ENCODE measurements at regions not wholly inside any gene's neighbourhood (a gene's known extent, or its start where the extent isn't known, plus 50 kb on each side); places are given as distances from the start of the nearest gene placed in this dataset.

DNA sequence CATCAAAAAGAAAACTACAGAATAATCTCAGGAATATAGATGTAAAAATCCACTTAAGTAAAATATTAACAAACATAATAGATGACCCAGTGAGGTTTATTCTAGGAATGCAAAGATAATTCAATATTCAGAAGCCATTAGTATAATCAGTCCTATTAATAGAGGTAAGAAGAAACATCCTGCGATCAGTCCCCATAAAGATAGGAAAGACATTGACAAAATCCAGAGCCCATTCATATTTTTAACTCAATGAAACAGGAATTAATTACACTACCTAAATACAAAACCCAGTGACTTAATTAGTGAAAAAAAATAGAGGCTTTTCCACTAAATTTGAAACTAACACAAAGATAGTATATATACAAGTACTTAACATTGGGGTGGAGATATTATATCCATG, 321.4 kb upstream of the INTU start:
- Histone ChIP-seq H3K4me1 (ENCODE audit: control insufficient read depth in 2 of 2, insufficient read depth in 2 of 2, low read length in 2 of 2) (no peaks in the 10 kb centered on the region), H3K9me3 (ENCODE audit: control extremely low read depth in 1 of 3, control insufficient read depth in 2 of 3, insufficient read depth in 1 of 3, low read length in 2 of 3) (peaks cover 0 to 6% (median 1%) of the 10 kb centered on the region in 3 donors), H3K36me3 (replicated peaks in 1 of 2; ENCODE audit: control extremely low read depth in 1 of 2, control insufficient read depth in 1 of 2, extremely low read depth in 1 of 2, insufficient read depth in 2 of 2, low read length in 1 of 2) (no peaks in the 10 kb centered on the region), H3K4me3 (ENCODE audit: control extremely low read depth in 1 of 5, extremely low read depth in 1 of 5, insufficient read depth in 1 of 5, low read depth in 2 of 5, low read length in 4 of 5) (no peak overlapping the region), H2AFZ (ENCODE audit: insufficient read depth, low read depth, low read length, poor library complexity, severe bottlenecking) (no peak overlapping the region), H4K20me1 (ENCODE audit: control insufficient read depth, insufficient read depth, low read length, poor library complexity, severe bottlenecking) (no peaks in the 10 kb centered on the region), H3K9ac (ENCODE audit: low read length) (no peak overlapping the region), H3K27ac (ENCODE audit: low read length in 2 of 2) (no peak overlapping the region), H3K4me2 (replicated peaks; ENCODE audit: low read depth, low read length, poor library complexity, severe bottlenecking) (no peak overlapping the region), H3K79me2 (ENCODE audit: control insufficient read depth, insufficient read depth, low read length) (no peaks in the 10 kb centered on the region), H3K27me3 (replicated peaks in 1 of 4; ENCODE audit: control extremely low read depth in 1 of 4, control insufficient read depth in 3 of 4, insufficient read depth in 4 of 4, low read length in 3 of 4) (no peaks in the 10 kb centered on the region)
- no CpG with 5 or more reads among the region's 1 CpG for WGBS (ENCODE audit: insufficient coverage)
- Mint-ChIP-seq H3K9me3 (ENCODE audit: insufficient read depth) (peaks cover 14% of the 10 kb centered on the region), H3K4me1 (no peaks in the 10 kb centered on the region), H3K4me3 (no peak overlapping the region), H3K27ac (no peak overlapping the region), H3K27me3 (no peaks in the 10 kb centered on the region)
- ChIA-PET CTCF (no interaction called here), POLR2A (no interaction called here)
- no peak for TF ChIP-seq EZH2 (IDR thresholded peaks at IDR 0.05; ENCODE audit: borderline replicate concordance, insufficient read depth, low read depth, low read length, poor library complexity, severe bottlenecking)
- TF ChIP-seq, protein P1, sequence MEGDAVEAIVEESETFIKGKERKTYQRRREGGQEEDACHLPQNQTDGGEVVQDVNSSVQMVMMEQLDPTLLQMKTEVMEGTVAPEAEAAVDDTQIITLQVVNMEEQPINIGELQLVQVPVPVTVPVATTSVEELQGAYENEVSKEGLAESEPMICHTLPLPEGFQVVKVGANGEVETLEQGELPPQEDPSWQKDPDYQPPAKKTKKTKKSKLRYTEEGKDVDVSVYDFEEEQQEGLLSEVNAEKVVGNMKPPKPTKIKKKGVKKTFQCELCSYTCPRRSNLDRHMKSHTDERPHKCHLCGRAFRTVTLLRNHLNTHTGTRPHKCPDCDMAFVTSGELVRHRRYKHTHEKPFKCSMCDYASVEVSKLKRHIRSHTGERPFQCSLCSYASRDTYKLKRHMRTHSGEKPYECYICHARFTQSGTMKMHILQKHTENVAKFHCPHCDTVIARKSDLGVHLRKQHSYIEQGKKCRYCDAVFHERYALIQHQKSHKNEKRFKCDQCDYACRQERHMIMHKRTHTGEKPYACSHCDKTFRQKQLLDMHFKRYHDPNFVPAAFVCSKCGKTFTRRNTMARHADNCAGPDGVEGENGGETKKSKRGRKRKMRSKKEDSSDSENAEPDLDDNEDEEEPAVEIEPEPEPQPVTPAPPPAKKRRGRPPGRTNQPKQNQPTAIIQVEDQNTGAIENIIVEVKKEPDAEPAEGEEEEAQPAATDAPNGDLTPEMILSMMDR (IDR thresholded peaks at IDR 0.05), result no peak
- ATAC-seq (ENCODE audit: low read depth) (no peak), DNase-seq (no peak)
- intact Hi-C loops (cut with micrococcal nuclease), result no loop called here

DNA sequence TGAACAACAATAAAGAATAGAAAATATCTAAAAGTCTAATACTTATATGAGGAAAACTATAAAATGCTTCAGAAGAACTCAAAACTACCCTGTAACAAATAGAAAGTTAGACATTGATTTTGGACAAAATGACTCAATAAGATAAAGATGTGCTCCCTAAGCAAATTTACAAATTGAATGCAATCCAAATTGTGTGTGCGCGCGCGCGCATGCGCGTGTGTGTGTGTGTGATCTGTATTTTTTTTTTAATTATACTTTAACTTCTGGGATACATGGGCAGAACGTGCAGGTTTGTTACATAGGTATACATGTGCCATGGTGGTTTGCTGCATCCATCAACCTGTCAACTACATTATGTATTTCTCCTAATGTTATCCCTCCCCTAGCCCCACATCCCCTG, 320.8 kb upstream of the INTU start:
- Histone ChIP-seq H2AFZ (ENCODE audit: insufficient read depth, low read depth, low read length, poor library complexity, severe bottlenecking) (no peak overlapping the region), H3K27me3 (replicated peaks in 1 of 4; ENCODE audit: control extremely low read depth in 1 of 4, control insufficient read depth in 3 of 4, insufficient read depth in 4 of 4, low read length in 3 of 4) (no peaks in the 10 kb centered on the region), H3K9me3 (ENCODE audit: control extremely low read depth in 1 of 3, control insufficient read depth in 2 of 3, insufficient read depth in 1 of 3, low read length in 2 of 3) (peaks cover 0 to 6% (median 1%) of the 10 kb centered on the region in 3 donors), H3K27ac (ENCODE audit: low read length in 2 of 2) (no peak overlapping the region), H3K4me2 (replicated peaks; ENCODE audit: low read depth, low read length, poor library complexity, severe bottlenecking) (no peak overlapping the region), H3K4me3 (ENCODE audit: control extremely low read depth in 1 of 5, extremely low read depth in 1 of 5, insufficient read depth in 1 of 5, low read depth in 2 of 5, low read length in 4 of 5) (no peak overlapping the region), H3K36me3 (replicated peaks in 1 of 2; ENCODE audit: control extremely low read depth in 1 of 2, control insufficient read depth in 1 of 2, extremely low read depth in 1 of 2, insufficient read depth in 2 of 2, low read length in 1 of 2) (no peaks in the 10 kb centered on the region), H4K20me1 (ENCODE audit: control insufficient read depth, insufficient read depth, low read length, poor library complexity, severe bottlenecking) (no peaks in the 10 kb centered on the region), H3K79me2 (ENCODE audit: control insufficient read depth, insufficient read depth, low read length) (no peaks in the 10 kb centered on the region), H3K4me1 (ENCODE audit: control insufficient read depth in 2 of 2, insufficient read depth in 2 of 2, low read length in 2 of 2) (no peaks in the 10 kb centered on the region), H3K9ac (ENCODE audit: low read length) (no peak overlapping the region)
- peaks cover 14% of the 10 kb centered on the region for H3K9me3 Mint-ChIP-seq (ENCODE audit: insufficient read depth)
- TF ChIP-seq, protein P1 (IDR thresholded peaks at IDR 0.05), result no peak
- no peak for TF ChIP-seq EZH2 (IDR thresholded peaks at IDR 0.05; ENCODE audit: borderline replicate concordance, insufficient read depth, low read depth, low read length, poor library complexity, severe bottlenecking)
- intact Hi-C loops (cut with micrococcal nuclease), result no loop called here
- CTCF ChIA-PET, result no interaction called here
- ATAC-seq (ENCODE audit: low read depth), result no peak
- DNase-seq, result no peak
- WGBS (ENCODE audit: insufficient coverage), result no CpG with 5 or more reads among the region's 8 CpGs
- POLR2A ChIA-PET, result no interaction called here
- no peaks in the 10 kb centered on the region for H3K27me3 Mint-ChIP-seq
- no peak overlapping the region for H3K27ac Mint-ChIP-seq
- H3K4me3 Mint-ChIP-seq, result no peak overlapping the region
- no peaks in the 10 kb centered on the region for H3K4me1 Mint-ChIP-seq

Measured in B cell (primary cell).